NT2/D1 (cell line): ENCODE measurements at regions not wholly inside any gene's neighbourhood (a gene's known extent, or its start where the extent isn't known, plus 50 kb on each side); places are given as distances from the start of the nearest gene placed in this dataset.

Experiments
- SUZ12 ChIP-seq: IDR thresholded peaks from 2 replicates; pipeline ENCODE4 v1.6.1; 2011; ENCODE audit not compliant: insufficient read length, insufficient read depth; ENCODE audit errors: extremely low read depth
- YY1 ChIP-seq: IDR thresholded peaks from 2 replicates; pipeline ENCODE4 v1.6.1; 2011; ENCODE audit not compliant: insufficient read length, insufficient read depth
- ZNF274 ChIP-seq: IDR thresholded peaks from 2 replicates; pipeline ENCODE4 v1.6.1; 2011; ENCODE audit warnings: mild to moderate bottlenecking, low read depth, low read length

DNA sequence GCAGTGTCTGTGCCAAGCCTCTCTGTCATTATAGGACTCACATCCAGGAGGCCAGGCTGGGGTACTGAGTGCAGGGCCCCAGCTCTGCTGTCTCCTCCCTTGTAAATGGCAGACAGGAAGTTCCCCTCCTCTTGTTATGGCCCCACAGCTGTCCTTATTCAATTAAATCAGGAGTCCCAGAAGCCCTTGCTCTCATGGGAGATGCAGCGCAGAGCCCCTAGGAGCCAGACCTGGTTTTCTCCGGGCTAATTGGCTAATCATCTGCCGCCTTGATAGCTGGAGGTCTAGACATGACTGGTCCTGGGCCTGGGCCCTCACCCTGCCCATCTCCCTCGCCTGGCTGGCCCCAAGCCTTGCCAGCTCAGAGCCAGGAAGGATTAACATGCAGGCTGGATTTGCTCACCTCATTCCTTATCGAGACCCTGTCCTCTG lies 172.0 kb downstream of the VEGFA start:
- TF ChIP-seq YY1 (no peak), SUZ12 (no peak), ZNF274 (no peak)
